KMS-11 (cell line): ENCODE measurements at regions not wholly inside any gene's neighbourhood (a gene's known extent, or its start where the extent isn't known, plus 50 kb on each side); places are given as distances from the start of the nearest gene placed in this dataset.

Experiments
- H2AFZ ChIP-seq: fragments of 200-600 bp; sonication (generic); 2 replicates; pipeline ENCODE4 v1.6.1; 2016; ENCODE audit warnings: antibody characterized with exemption, mixed run types, low read depth
- H3K27ac ChIP-seq: fragments of 200-600 bp; sonication (generic); 2 replicates; pipeline ENCODE4 v1.6.1; 2016; ENCODE audit warnings: mild to moderate bottlenecking, mixed run types
- H3K27me3 ChIP-seq: fragments of 200-600 bp; sonication (generic); 2 replicates; pipeline ENCODE4 v1.6.1; 2017; ENCODE audit warnings: mild to moderate bottlenecking, low read depth, mixed run types, moderate library complexity; ENCODE audit not compliant: insufficient read depth
- H3K36me3 ChIP-seq: fragments of 200-600 bp; sonication (generic); 2 replicates; pipeline ENCODE4 v1.6.1; 2017; ENCODE audit warnings: mild to moderate bottlenecking, mixed run types; ENCODE audit not compliant: insufficient read depth
- H3K4me1 ChIP-seq: fragments of 200-600 bp; sonication (generic); 2 replicates; pipeline ENCODE4 v1.6.1; 2016; ENCODE audit warnings: mild to moderate bottlenecking, low read depth, mixed run types; ENCODE audit not compliant: poor library complexity, severe bottlenecking
- H3K4me2 ChIP-seq: fragments of 200-600 bp; sonication (generic); 2 replicates; pipeline ENCODE4 v1.7.0; 2016; ENCODE audit warnings: mild to moderate bottlenecking, mixed run types
- H3K4me3 ChIP-seq: fragments of 200-600 bp; sonication (generic); IDR thresholded peaks from 2 replicates; pipeline ENCODE4 v1.6.1; 2017; ENCODE audit warnings: low read depth, low read length, mixed read lengths; ENCODE audit not compliant: insufficient read depth
- H3K79me2 ChIP-seq: fragments of 200-600 bp; sonication (generic); 2 replicates; pipeline ENCODE4 v1.6.1; 2016; ENCODE audit warnings: low read depth, mixed run types; ENCODE audit not compliant: insufficient read depth
- H3K9ac ChIP-seq: fragments of 200-600 bp; sonication (generic); 2 replicates; pipeline ENCODE4 v1.6.1; 2016; ENCODE audit warnings: mild to moderate bottlenecking, mixed run types
- H4K20me1 ChIP-seq: fragments of 200-600 bp; sonication (generic); 2 replicates; pipeline ENCODE4 v1.6.1; 2016; ENCODE audit warnings: mild to moderate bottlenecking, mixed run types; ENCODE audit not compliant: insufficient read depth
- CTCF ChIP-seq: fragments of 200-600 bp; sonication (generic); conservative IDR thresholded peaks from 2 replicates; pipeline ENCODE4 v1.6.1; 2017; ENCODE audit warnings: low read depth, mild to moderate bottlenecking, antibody characterized with exemption, low read length, moderate library complexity, mixed read lengths

GRCh38 chr4:27218013-27218412 lies 357.4 kb downstream of the STIM2 start:
- Histone ChIP-seq H3K79me2 (no peaks in the 10 kb centered on the region), H4K20me1 (no peaks in the 10 kb centered on the region), H3K36me3 (no peaks in the 10 kb centered on the region), H3K27me3 (no peaks in the 10 kb centered on the region), H3K9ac (no peak overlapping the region), H3K4me3 (no peak overlapping the region), H2AFZ (no peak overlapping the region), H3K4me1 (no peaks in the 10 kb centered on the region), H3K27ac (no peak overlapping the region), H3K4me2 (no peak overlapping the region)
- no peak for TF ChIP-seq CTCF

GRCh38 chr4:27223326-27223725 lies 362.7 kb downstream of the STIM2 start:
- Histone ChIP-seq H4K20me1 (no peaks in the 10 kb centered on the region), H3K4me1 (no peaks in the 10 kb centered on the region), H3K9ac (no peak overlapping the region), H3K4me2 (no peak overlapping the region), H3K4me3 (no peak overlapping the region), H3K36me3 (no peaks in the 10 kb centered on the region), H3K79me2 (no peaks in the 10 kb centered on the region), H3K27ac (no peak overlapping the region), H3K27me3 (no peaks in the 10 kb centered on the region), H2AFZ (no peak overlapping the region)
- no peak for TF ChIP-seq CTCF

- Histone ChIP-seq H3K4me2 (no peak overlapping the region), H4K20me1 (no peaks in the 10 kb centered on the region), H2AFZ (no peak overlapping the region), H3K36me3 (no peaks in the 10 kb centered on the region), H3K4me1 (no peaks in the 10 kb centered on the region), H3K27me3 (no peaks in the 10 kb centered on the region), H3K27ac (no peak overlapping the region), H3K4me3 (no peak overlapping the region), H3K79me2 (no peaks in the 10 kb centered on the region), H3K9ac (no peak overlapping the region)
- TF ChIP-seq CTCF = no peak
Measured at GRCh38 chr4:27233531-27233930, 372.9 kb downstream of the STIM2 start.

- no peaks in the 10 kb centered on the region for H3K79me2 ChIP-seq
Measured at GRCh38 chr4:27234306-27234899, 373.8 kb downstream of the STIM2 start.

More at GRCh38 chr4:27234306-27234899, 373.8 kb downstream of the STIM2 start:
- no peak overlapping the region for H3K4me3 ChIP-seq
- H3K36me3 ChIP-seq = no peaks in the 10 kb centered on the region
- H4K20me1 ChIP-seq = no peaks in the 10 kb centered on the region
- no peak overlapping the region for H3K9ac ChIP-seq
- TF ChIP-seq CTCF = no peak
- no peaks in the 10 kb centered on the region for H3K4me1 ChIP-seq
- H2AFZ ChIP-seq = no peak overlapping the region
- H3K4me2 ChIP-seq = no peak overlapping the region
- no peak overlapping the region for H3K27ac ChIP-seq
- H3K27me3 ChIP-seq = no peaks in the 10 kb centered on the region
